22Rv1 (cell line): ENCODE measurements at regions not wholly inside any gene's neighbourhood (a gene's known extent, or its start where the extent isn't known, plus 50 kb on each side); places are given as distances from the start of the nearest gene placed in this dataset.

Experiments used
- ZFX ChIP-seq: fragments of 450-650 bp; IDR thresholded peaks from 2 replicates; pipeline ENCODE4 v1.6.1; 2017; ENCODE audit warnings: antibody characterized with exemption, borderline replicate concordance
- TF ChIP-seq, protein P1 (sequence below): fragments of 450-650 bp; IDR thresholded peaks from 2 replicates; pipeline ENCODE4 v1.5.1; 2017; ENCODE audit warnings: mild to moderate bottlenecking

DNA sequence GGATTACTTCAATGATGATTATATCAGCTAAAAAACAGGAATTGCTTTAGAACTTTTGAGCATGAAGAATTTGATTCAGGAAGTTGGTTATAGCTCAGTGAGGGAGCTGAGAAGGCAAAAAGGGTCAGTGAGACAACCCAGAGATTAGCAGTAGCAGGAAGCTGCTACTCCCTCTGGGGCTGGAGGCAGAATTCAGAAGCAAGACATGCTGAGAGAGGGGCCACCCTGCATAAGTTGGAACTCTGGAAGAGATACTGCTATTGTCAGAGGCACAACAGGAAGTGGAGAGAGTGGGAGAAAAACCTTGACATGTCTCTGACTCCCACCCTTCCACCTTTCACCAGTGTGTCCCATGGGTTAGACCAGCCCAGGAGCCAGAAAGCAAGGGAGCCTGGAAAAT is 488.7 kb downstream of the ADRA2A start:
- TF ChIP-seq, protein P1, sequence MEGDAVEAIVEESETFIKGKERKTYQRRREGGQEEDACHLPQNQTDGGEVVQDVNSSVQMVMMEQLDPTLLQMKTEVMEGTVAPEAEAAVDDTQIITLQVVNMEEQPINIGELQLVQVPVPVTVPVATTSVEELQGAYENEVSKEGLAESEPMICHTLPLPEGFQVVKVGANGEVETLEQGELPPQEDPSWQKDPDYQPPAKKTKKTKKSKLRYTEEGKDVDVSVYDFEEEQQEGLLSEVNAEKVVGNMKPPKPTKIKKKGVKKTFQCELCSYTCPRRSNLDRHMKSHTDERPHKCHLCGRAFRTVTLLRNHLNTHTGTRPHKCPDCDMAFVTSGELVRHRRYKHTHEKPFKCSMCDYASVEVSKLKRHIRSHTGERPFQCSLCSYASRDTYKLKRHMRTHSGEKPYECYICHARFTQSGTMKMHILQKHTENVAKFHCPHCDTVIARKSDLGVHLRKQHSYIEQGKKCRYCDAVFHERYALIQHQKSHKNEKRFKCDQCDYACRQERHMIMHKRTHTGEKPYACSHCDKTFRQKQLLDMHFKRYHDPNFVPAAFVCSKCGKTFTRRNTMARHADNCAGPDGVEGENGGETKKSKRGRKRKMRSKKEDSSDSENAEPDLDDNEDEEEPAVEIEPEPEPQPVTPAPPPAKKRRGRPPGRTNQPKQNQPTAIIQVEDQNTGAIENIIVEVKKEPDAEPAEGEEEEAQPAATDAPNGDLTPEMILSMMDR, result no peak
- no peak for TF ChIP-seq ZFX
